SU-DHL-6 (cell line): ENCODE measurements at regions not wholly inside any gene's neighbourhood (a gene's known extent, or its start where the extent isn't known, plus 50 kb on each side); places are given as distances from the start of the nearest gene placed in this dataset.

Experiments used
- H2AFZ ChIP-seq: fragments of 200-600 bp; sonication (generic); 2 replicates; pipeline ENCODE4 v1.6.1; 2014; ENCODE audit warnings: low read depth, mild to moderate bottlenecking, moderate library complexity, mixed read lengths, antibody characterized with exemption, low read length; ENCODE audit not compliant: severe bottlenecking
- H3F3A ChIP-seq: fragments of 200-600 bp; shearing (Covaris generic); 2 replicates; pipeline ENCODE4 v1.6.0; 2016; ENCODE audit warnings: antibody characterized with exemption, mild to moderate bottlenecking; ENCODE audit not compliant: insufficient read depth
- H3K27ac ChIP-seq: fragments of 200-600 bp; sonication (generic); 2 replicates; pipeline ENCODE4 v1.5.1; 2016; ENCODE audit warnings: low read depth, mild to moderate bottlenecking, low read length, moderate library complexity, mixed read lengths
- H3K27me3 ChIP-seq: fragments of 200-600 bp; sonication (generic), shearing (Covaris generic); 2 replicates; pipeline ENCODE4 v1.6.0; 2014; ENCODE audit warnings: mild to moderate bottlenecking, low read length
- H3K36me3 ChIP-seq: fragments of 200-600 bp; sonication (generic); 2 replicates; pipeline ENCODE4 v1.6.1; 2014; ENCODE audit warnings: mild to moderate bottlenecking, low read length, mixed read lengths
- H3K4me2 ChIP-seq: fragments of 300-600, 200-600 bp; shearing (Covaris generic), sonication (generic); 2 replicates; pipeline ENCODE4 v1.6.0; 2014; ENCODE audit warnings: low read length, low read depth, mild to moderate bottlenecking; ENCODE audit not compliant: poor library complexity, severe bottlenecking
- H3K4me3 ChIP-seq: fragments of 200-600 bp; sonication (generic); 2 replicates; pipeline ENCODE4 v1.5.1; 2014; ENCODE audit warnings: antibody characterized with exemption, low read length, mild to moderate bottlenecking, mixed read lengths; ENCODE audit not compliant: insufficient read depth, poor library complexity, severe bottlenecking
- H3K79me2 ChIP-seq: fragments of 200-600 bp; sonication (generic); 2 replicates; pipeline ENCODE4 v1.6.1; 2014; ENCODE audit warnings: mild to moderate bottlenecking, low read length, moderate library complexity; ENCODE audit not compliant: insufficient read depth
- H3K9ac ChIP-seq: fragments of 200-600 bp; sonication (generic); 2 replicates; pipeline ENCODE4 v1.7.0; 2014; ENCODE audit warnings: mild to moderate bottlenecking, low read length
- H3K9me2 ChIP-seq: fragments of 200-600 bp; sonication (generic); replicated peaks from 2 replicates; pipeline ENCODE4 v1.6.1; 2014; ENCODE audit warnings: low read length; ENCODE audit not compliant: insufficient read depth
- H3K9me3 ChIP-seq: fragments of 200-600 bp; sonication (generic); 2 replicates; pipeline ENCODE4 v1.6.1; 2014; ENCODE audit warnings: low read length, mixed read lengths; ENCODE audit not compliant: insufficient read depth
- H4K20me1 ChIP-seq: fragments of 200-600 bp; sonication (generic); 2 replicates; pipeline ENCODE4 v1.6.1; 2014; ENCODE audit warnings: low read depth, mild to moderate bottlenecking, antibody characterized with exemption, low read length, moderate library complexity, mixed read lengths
- CTCF ChIP-seq: fragments of 200-600 bp; sonication (generic); IDR thresholded peaks from one replicate; pipeline ENCODE4 v1.5.1; 2017; ENCODE audit warnings: antibody characterized with exemption, mild to moderate bottlenecking, low read length, moderate library complexity; ENCODE audit not compliant: insufficient read depth, poor library complexity, severe bottlenecking
- EZH2phosphoT487 ChIP-seq: fragments of 200-600 bp; sonication (generic), shearing (Covaris generic); conservative IDR thresholded peaks from 2 replicates; pipeline ENCODE4 v1.6.1; 2018; ENCODE audit warnings: mild to moderate bottlenecking, antibody characterized with exemption, low read length, moderate library complexity, mixed read lengths

DNA sequence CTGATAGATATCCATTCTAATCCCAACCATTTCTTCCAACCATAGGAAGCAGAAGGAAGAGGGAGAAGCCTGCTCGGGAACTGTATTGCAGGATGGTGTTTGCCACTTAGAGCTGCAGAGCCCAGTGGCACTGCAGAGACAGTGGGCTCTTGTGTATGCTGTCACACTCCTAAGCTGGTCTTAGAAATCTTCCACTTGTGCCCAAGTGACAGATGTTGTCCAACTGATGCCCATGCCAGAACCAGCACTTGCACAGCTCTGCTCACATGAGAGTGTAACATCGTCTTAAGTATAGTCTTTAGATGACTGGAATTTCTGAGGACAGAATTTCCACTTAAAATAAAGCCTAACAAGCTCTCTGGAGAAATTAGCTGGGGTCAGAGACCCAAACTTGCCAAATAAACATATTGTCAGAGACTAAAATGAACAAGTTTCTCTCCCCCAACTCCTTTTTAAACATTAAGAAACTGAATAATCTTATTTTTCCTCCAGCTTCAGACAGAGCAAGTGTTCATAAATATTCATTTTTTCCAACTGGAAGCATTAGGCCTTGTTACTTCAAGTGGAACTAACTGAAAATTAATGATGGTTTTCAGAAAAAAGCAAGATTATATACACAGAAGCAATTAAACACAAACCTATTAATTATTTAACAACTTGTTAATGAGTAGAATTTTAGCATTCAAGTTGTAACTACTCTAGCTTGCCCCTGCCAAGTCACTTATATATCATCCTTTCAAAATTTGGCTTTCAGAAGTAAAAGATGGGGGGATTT, 577.3 kb downstream of the AJAP1 start:
- no peaks in the 10 kb centered on the region for H3K9me2 ChIP-seq
- H4K20me1 ChIP-seq = no peaks in the 10 kb centered on the region
- no peak overlapping the region for H2AFZ ChIP-seq
- H3K4me3 ChIP-seq = no peak overlapping the region
- no peaks in the 10 kb centered on the region for H3K27me3 ChIP-seq
- H3K9ac ChIP-seq = no peak overlapping the region
- no peak overlapping the region for H3K27ac ChIP-seq
- H3K36me3 ChIP-seq = no peaks in the 10 kb centered on the region
- H3F3A ChIP-seq = no peaks in the 10 kb centered on the region
- TF ChIP-seq EZH2phosphoT487 = no peak
- TF ChIP-seq CTCF = no peak
- no peaks in the 10 kb centered on the region for H3K79me2 ChIP-seq
- no peak overlapping the region for H3K4me2 ChIP-seq
- no peaks in the 10 kb centered on the region for H3K9me3 ChIP-seq

DNA sequence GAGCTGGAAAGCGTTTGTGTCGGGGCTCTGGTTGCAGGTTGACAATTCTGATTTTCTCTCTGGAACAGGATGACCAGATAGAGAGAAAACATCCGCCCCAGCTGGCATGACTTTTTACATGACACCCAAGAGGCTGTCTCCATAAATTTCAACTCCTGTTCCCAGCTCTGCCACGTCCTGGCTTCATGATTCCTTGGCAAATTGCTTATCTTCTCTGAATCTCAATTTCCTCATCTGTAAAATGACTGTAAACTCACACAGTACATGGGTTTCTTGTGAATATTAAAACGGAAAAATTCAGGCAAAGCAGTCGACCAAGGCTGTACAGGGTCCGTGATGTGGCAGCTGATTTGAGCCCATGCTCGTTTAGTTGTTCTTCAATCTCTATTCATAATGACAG, 572.7 kb downstream of the AJAP1 start:
- H3K27ac ChIP-seq = no peak overlapping the region
- H3F3A ChIP-seq = no peaks in the 10 kb centered on the region
- no peaks in the 10 kb centered on the region for H3K9me3 ChIP-seq
- no peak overlapping the region for H3K4me2 ChIP-seq
- H3K79me2 ChIP-seq = no peaks in the 10 kb centered on the region
- H3K4me3 ChIP-seq = no peak overlapping the region
- TF ChIP-seq EZH2phosphoT487 = no peak
- no peak for TF ChIP-seq CTCF
- no peaks in the 10 kb centered on the region for H3K9me2 ChIP-seq
- H4K20me1 ChIP-seq = no peaks in the 10 kb centered on the region
- H3K9ac ChIP-seq = no peak overlapping the region
- H3K27me3 ChIP-seq = no peaks in the 10 kb centered on the region
- H3K36me3 ChIP-seq = no peaks in the 10 kb centered on the region
- H2AFZ ChIP-seq = no peak overlapping the region

GRCh38 chr1:5225707-5226704, 571.6 kb downstream of the AJAP1 start:
- Histone ChIP-seq H3K9me3 (no peaks in the 10 kb centered on the region), H3K36me3 (no peaks in the 10 kb centered on the region), H3K4me2 (no peak overlapping the region), H3K4me3 (no peak overlapping the region), H3F3A (no peaks in the 10 kb centered on the region), H3K79me2 (no peaks in the 10 kb centered on the region), H3K9me2 (no peaks in the 10 kb centered on the region), H3K9ac (no peak overlapping the region), H2AFZ (no peak overlapping the region), H3K27me3 (no peaks in the 10 kb centered on the region), H3K27ac (no peak overlapping the region), H4K20me1 (no peaks in the 10 kb centered on the region)
- TF ChIP-seq CTCF (no peak), EZH2phosphoT487 (no peak)
